HCT116 (cell line): ENCODE measurements at regions not wholly inside any gene's neighbourhood (a gene's known extent, or its start where the extent isn't known, plus 50 kb on each side); places are given as distances from the start of the nearest gene placed in this dataset.

Experiments used
- ATAC-seq: fragments of 200-7000 bp; cut with Tn5 transposase; 2 replicates; pipeline ENCODE4 v1.9.1; 2020; ENCODE audit warnings: mild to moderate bottlenecking, moderate library complexity
- BruUV-seq: library from RNA; stranded (reverse); fragments of 400-500 nt; replicated peaks from 2 replicates; lab custom pipeline; 2021; lab: Mats Ljungman, UMichigan
- CTCF ChIA-PET: fragments of 300-600 bp; sonication (Branson Sonifier 250); formaldehyde crosslinking; loops from one replicate; lab custom pipeline; 2021; ENCODE audit warnings: antibody characterized with exemption; lab: Charles Lee
- POLR2A ChIA-PET: fragments of 300-600, 350-600 bp; sonication (Branson Sonifier 250); formaldehyde crosslinking; loops from one replicate; lab custom pipeline; 2021; ENCODE audit warnings: antibody characterized with exemption; lab: Charles Lee
- RAD21 ChIA-PET, 2 experiments: fragments of 300-600 bp; sonication (Branson Sonifier 250); formaldehyde crosslinking; loops; one replicate each; lab custom pipeline; 2023; ENCODE audit warnings: low total read pairs in 2 of 2; ENCODE audit not compliant: uncharacterized antibody in 2 of 2, unreplicated experiment in 2 of 2, low non-redundant PET in 1 of 2; lab: Charles Lee
- DNase-seq: peaks from one replicate; pipeline ENCODE4 v3.0.0-alpha.2; 2010; ENCODE audit warnings: low read depth, low spot score
- H2AFZ ChIP-seq: fragments of 200-600 bp; shearing (Covaris generic), sonication (generic); 2 replicates; pipeline ENCODE4 v1.6.1; 2017; ENCODE audit warnings: low read depth, mixed run types, mixed read lengths, antibody characterized with exemption, low read length; ENCODE audit not compliant: poor library complexity, severe bottlenecking
- H3K27ac ChIP-seq: 2 replicates; pipeline ENCODE4 v1.5.1; 2012; ENCODE audit warnings: low read depth, low read length
- H3K27me3 ChIP-seq: fragments of 200-600 bp; sonication (generic); 2 replicates; pipeline ENCODE4 v1.6.1; 2016; ENCODE audit warnings: mixed run types, low read length, mixed read lengths; ENCODE audit not compliant: insufficient read depth
- H3K36me3 ChIP-seq, 2 experiments: fragments of 200-500 bp in 1 of 2; fragments of 200-600 bp in 1 of 2; sonication (Bioruptor generic) in 1 of 2; sonication (generic) in 1 of 2; 2 replicates each; pipeline versions ENCODE4 v1.5.1 to v1.6.1; 2014 to 2016; ENCODE audit warnings: low read length in 2 of 2, inconsistent platforms in 1 of 2, mixed read lengths in 1 of 2, mixed run types in 1 of 2; ENCODE audit not compliant: insufficient read depth in 2 of 2, control insufficient read depth in 1 of 2
- H3K4me1 ChIP-seq, 2 experiments: fragments of 200-600 bp in 1 of 2; sonication (generic) in 1 of 2; 2 replicates each; pipeline versions ENCODE4 v1.5.1 to v1.6.1; 2012 to 2017; ENCODE audit warnings: low read length in 2 of 2, inconsistent platforms in 1 of 2, mild to moderate bottlenecking in 1 of 2, mixed read lengths in 1 of 2, mixed run types in 1 of 2, moderate library complexity in 1 of 2; ENCODE audit not compliant: insufficient read depth in 2 of 2, control insufficient read depth in 1 of 2
- H3K4me2 ChIP-seq: fragments of 200-600 bp; sonication (generic); 2 replicates; pipeline ENCODE4 v1.6.1; 2017; ENCODE audit warnings: mixed run types, low read length, mixed read lengths
- H3K4me3 ChIP-seq, 2 experiments: fragments of 200-600 bp in 1 of 2; sonication (generic) in 1 of 2; replicated peaks in 1 of 2; 2 replicates each; pipeline ENCODE4 v1.5.1; 2011 to 2016; ENCODE audit warnings: low read length in 2 of 2, control low read depth in 1 of 2, low read depth in 1 of 2, mild to moderate bottlenecking in 1 of 2, mixed read lengths in 1 of 2, mixed run types in 1 of 2
- H3K79me2 ChIP-seq: fragments of 200-600 bp; sonication (generic); 2 replicates; pipeline ENCODE4 v1.6.1; 2017; ENCODE audit warnings: mild to moderate bottlenecking, mixed run types, low read length, moderate library complexity, mixed read lengths; ENCODE audit not compliant: insufficient read depth
- H3K9ac ChIP-seq: fragments of 200-600 bp; sonication (generic); 2 replicates; pipeline ENCODE4 v1.6.1; 2016; ENCODE audit warnings: low read length, mixed read lengths
- H3K9me2 ChIP-seq: fragments of 200-600 bp; sonication (generic), shearing (Covaris generic); 2 replicates; pipeline ENCODE4 v1.6.1; 2017; ENCODE audit warnings: mixed run types, mild to moderate bottlenecking, moderate library complexity; ENCODE audit not compliant: insufficient read depth
- H3K9me3 ChIP-seq, 2 experiments: fragments of 200-500 bp in 1 of 2; fragments of 200-600 bp in 1 of 2; sonication (Bioruptor generic) in 1 of 2; sonication (generic) in 1 of 2; 2 replicates each; pipeline ENCODE4 v1.6.1; 2014 to 2017; ENCODE audit warnings: low read length in 2 of 2, mixed read lengths in 2 of 2, inconsistent platforms in 1 of 2, low read depth in 1 of 2, mild to moderate bottlenecking in 1 of 2, mixed run types in 1 of 2, moderate library complexity in 1 of 2; ENCODE audit not compliant: control insufficient read depth in 1 of 2, insufficient read depth in 1 of 2
- H4K20me1 ChIP-seq: fragments of 200-600 bp; sonication (generic), shearing (Covaris generic); 2 replicates; pipeline ENCODE4 v1.6.1; 2017; ENCODE audit warnings: mixed run types, mild to moderate bottlenecking, moderate library complexity; ENCODE audit not compliant: insufficient read depth
- CBX3 ChIP-seq: IDR thresholded peaks from 2 replicates; pipeline ENCODE4 v1.6.1; 2012; ENCODE audit warnings: low read depth
- CEBPB ChIP-seq: IDR thresholded peaks from 2 replicates; pipeline ENCODE4 v1.6.1; 2012; ENCODE audit warnings: low read depth
- EGR1 ChIP-seq: IDR thresholded peaks from 2 replicates; pipeline ENCODE4 v1.6.1; 2012; ENCODE audit warnings: low read depth
- EZH2 ChIP-seq: fragments of 200-600 bp; sonication (generic); IDR thresholded peaks from 2 replicates; pipeline ENCODE4 v1.6.1; 2017; ENCODE audit warnings: antibody characterized with exemption, mixed run types
- EZH2phosphoT487 ChIP-seq: fragments of 200-600 bp; IDR thresholded peaks from 2 replicates; pipeline ENCODE4 v1.6.1; 2018; ENCODE audit warnings: antibody characterized with exemption, borderline replicate concordance
- RAD21 ChIP-seq: IDR thresholded peaks from 2 replicates; pipeline ENCODE4 v1.6.1; 2012; ENCODE audit warnings: low read depth, mild to moderate bottlenecking
- SIN3A ChIP-seq: IDR thresholded peaks from 2 replicates; pipeline ENCODE4 v1.6.1; 2012; ENCODE audit warnings: low read depth
- SP1 ChIP-seq: IDR thresholded peaks from 2 replicates; pipeline ENCODE4 v1.6.1; 2012; ENCODE audit warnings: low read depth
- SRF ChIP-seq: IDR thresholded peaks from 2 replicates; pipeline ENCODE4 v1.6.1; 2012; ENCODE audit warnings: low read depth
- TCF7L2 ChIP-seq: IDR thresholded peaks from 2 replicates; pipeline ENCODE4 v1.7.0; 2011; ENCODE audit warnings: borderline replicate concordance, inconsistent platforms; ENCODE audit not compliant: insufficient read depth, insufficient read length; ENCODE audit errors: extremely low read depth
- YY1 ChIP-seq: IDR thresholded peaks from 2 replicates; pipeline ENCODE4 v1.6.1; 2011; ENCODE audit warnings: low read length, low read depth, moderate library complexity, mild to moderate bottlenecking; ENCODE audit not compliant: insufficient replicate concordance; ENCODE audit errors: extremely low read depth
- ZNF274 ChIP-seq: fragments of 200-500 bp; sonication (Bioruptor generic); IDR thresholded peaks from 2 replicates; pipeline ENCODE4 v1.6.1; 2014; ENCODE audit warnings: mild to moderate bottlenecking, low read depth, low read length, inconsistent platforms
- intact Hi-C: fragments of 100-400 bp; cut with micrococcal nuclease; formaldehyde crosslinking; loops from 2 replicates; pipeline ENCODE4 v1.10.0; 2022
- TF ChIP-seq, protein P1 (sequence below): IDR thresholded peaks from 2 replicates; pipeline ENCODE4 v1.6.1; 2012
- TF ChIP-seq, protein P2 (sequence below): IDR thresholded peaks from 2 replicates; pipeline ENCODE4 v1.6.1; 2012
- TF ChIP-seq, protein P3 (sequence below): IDR thresholded peaks from 2 replicates; pipeline ENCODE4 v1.6.1; 2012; ENCODE audit warnings: low read depth

DNA sequence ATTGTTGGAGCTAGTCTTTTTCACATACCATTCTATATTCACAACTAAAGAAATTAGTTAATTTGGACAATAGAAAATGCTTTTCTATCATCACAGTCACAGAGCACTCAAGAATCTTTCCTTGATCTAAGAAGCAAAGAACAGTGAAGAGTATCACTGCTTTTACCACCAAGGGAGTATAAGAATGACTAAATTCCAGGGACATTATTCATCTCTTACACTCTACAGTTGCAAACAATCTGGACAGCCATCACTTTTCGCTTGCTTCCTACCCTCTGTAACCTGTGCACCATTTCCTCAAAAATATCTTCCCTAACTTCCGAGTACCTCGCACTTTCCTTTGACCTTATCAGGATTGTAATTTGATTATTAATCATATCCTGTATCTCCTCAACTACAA lies 359.5 kb upstream of the TMCO5A start:
- ChIA-PET POLR2A (no interaction called here), RAD21 (no interaction called here), CTCF (no interaction called here)
- H3K27ac ChIP-seq: no peak overlapping the region
- H3K9me3 ChIP-seq: no peaks in the 10 kb centered on the region
- intact Hi-C loops: no loop called here
- no peak overlapping the region for H3K4me3 ChIP-seq
- H2AFZ ChIP-seq: no peak overlapping the region
- H3K36me3 ChIP-seq: no peaks in the 10 kb centered on the region
- no peak overlapping the region for H3K9ac ChIP-seq
- H3K79me2 ChIP-seq: no peaks in the 10 kb centered on the region
- H3K4me1 ChIP-seq: no peaks in the 10 kb centered on the region
- no peaks in the 10 kb centered on the region for H4K20me1 ChIP-seq
- no peak for ATAC-seq
- H3K4me2 ChIP-seq: no peak overlapping the region
- BruUV-seq: no TSS peak
- H3K27me3 ChIP-seq: 0 out of 2 replicates have a peak, but pooled peaks cover 8% of the 10 kb centered on the region
- no peaks in the 10 kb centered on the region for H3K9me2 ChIP-seq
- no peak for TF ChIP-seq RAD21
- TF ChIP-seq, protein P1, sequence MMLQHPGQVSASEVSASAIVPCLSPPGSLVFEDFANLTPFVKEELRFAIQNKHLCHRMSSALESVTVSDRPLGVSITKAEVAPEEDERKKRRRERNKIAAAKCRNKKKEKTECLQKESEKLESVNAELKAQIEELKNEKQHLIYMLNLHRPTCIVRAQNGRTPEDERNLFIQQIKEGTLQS: no peak
- no peak for TF ChIP-seq CEBPB
- TF ChIP-seq TCF7L2: no peak
- TF ChIP-seq YY1: no peak
- TF ChIP-seq, protein P2, sequence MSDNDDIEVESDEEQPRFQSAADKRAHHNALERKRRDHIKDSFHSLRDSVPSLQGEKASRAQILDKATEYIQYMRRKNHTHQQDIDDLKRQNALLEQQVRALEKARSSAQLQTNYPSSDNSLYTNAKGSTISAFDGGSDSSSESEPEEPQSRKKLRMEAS: no peak
- TF ChIP-seq SP1: no peak
- no peak for TF ChIP-seq EZH2phosphoT487
- TF ChIP-seq SRF: no peak
- TF ChIP-seq EGR1: no peak
- TF ChIP-seq CBX3: no peak
- TF ChIP-seq ZNF274: no peak
- DNase-seq: no peak

DNA sequence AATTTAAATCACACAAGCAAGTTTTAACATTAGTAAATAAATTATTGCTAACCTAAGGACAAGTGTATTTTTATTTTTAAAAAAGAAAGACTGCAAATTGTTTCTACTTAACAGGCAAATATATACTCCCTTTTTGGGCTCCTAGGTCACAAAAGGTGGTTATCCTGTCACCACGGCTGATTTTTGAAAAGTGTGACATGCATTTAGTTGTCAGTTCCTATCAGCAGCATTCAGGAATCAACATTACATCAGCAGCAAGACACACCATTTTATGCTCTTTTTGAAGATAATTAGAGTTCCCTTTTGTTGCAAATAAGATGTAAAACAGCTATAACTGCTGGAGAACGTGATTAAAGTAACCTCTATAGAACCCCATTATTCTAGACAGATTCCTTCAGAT lies 357.5 kb upstream of the TMCO5A start:
- Histone ChIP-seq H3K9me3 (no peaks in the 10 kb centered on the region), H3K27me3 (0 out of 2 replicates have a peak, but pooled peaks cover 8% of the 10 kb centered on the region), H3K4me1 (no peaks in the 10 kb centered on the region), H3K4me2 (no peak overlapping the region), H3K27ac (no peak overlapping the region), H4K20me1 (no peaks in the 10 kb centered on the region), H3K36me3 (no peaks in the 10 kb centered on the region), H3K79me2 (no peaks in the 10 kb centered on the region), H3K4me3 (no peak overlapping the region), H3K9ac (no peak overlapping the region), H2AFZ (no peak overlapping the region), H3K9me2 (no peaks in the 10 kb centered on the region)
- no TSS peak for BruUV-seq
- ATAC-seq (no peak), DNase-seq (no peak)
- TF ChIP-seq, protein P3, sequence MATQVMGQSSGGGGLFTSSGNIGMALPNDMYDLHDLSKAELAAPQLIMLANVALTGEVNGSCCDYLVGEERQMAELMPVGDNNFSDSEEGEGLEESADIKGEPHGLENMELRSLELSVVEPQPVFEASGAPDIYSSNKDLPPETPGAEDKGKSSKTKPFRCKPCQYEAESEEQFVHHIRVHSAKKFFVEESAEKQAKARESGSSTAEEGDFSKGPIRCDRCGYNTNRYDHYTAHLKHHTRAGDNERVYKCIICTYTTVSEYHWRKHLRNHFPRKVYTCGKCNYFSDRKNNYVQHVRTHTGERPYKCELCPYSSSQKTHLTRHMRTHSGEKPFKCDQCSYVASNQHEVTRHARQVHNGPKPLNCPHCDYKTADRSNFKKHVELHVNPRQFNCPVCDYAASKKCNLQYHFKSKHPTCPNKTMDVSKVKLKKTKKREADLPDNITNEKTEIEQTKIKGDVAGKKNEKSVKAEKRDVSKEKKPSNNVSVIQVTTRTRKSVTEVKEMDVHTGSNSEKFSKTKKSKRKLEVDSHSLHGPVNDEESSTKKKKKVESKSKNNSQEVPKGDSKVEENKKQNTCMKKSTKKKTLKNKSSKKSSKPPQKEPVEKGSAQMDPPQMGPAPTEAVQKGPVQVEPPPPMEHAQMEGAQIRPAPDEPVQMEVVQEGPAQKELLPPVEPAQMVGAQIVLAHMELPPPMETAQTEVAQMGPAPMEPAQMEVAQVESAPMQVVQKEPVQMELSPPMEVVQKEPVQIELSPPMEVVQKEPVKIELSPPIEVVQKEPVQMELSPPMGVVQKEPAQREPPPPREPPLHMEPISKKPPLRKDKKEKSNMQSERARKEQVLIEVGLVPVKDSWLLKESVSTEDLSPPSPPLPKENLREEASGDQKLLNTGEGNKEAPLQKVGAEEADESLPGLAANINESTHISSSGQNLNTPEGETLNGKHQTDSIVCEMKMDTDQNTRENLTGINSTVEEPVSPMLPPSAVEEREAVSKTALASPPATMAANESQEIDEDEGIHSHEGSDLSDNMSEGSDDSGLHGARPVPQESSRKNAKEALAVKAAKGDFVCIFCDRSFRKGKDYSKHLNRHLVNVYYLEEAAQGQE: no peak
- no peak for TF ChIP-seq SP1
- no peak for TF ChIP-seq SIN3A
- no peak for TF ChIP-seq EZH2
- TF ChIP-seq, protein P2: no peak
- RAD21 ChIA-PET: no interaction called here
- CTCF ChIA-PET: no interaction called here
- POLR2A ChIA-PET: no interaction called here
- intact Hi-C loops: no loop called here
